GM12878 (cell line): ENCODE measurements at regions not wholly inside any gene's neighbourhood (a gene's known extent, or its start where the extent isn't known, plus 50 kb on each side); places are given as distances from the start of the nearest gene placed in this dataset.

Source experiments
- ATAC-seq: fragments of 200-7000 bp; cut with Tn5 transposase; 3 replicates; pipeline ENCODE4 v1.9.1; 2020; ENCODE audit warnings: mild to moderate bottlenecking, moderate library complexity
- BruUV-seq: library from RNA; stranded (reverse); fragments of 400-500 nt; replicated peaks from 2 replicates; lab custom pipeline; 2021; lab: Mats Ljungman, UMichigan
- CTCF ChIA-PET: fragments of 300-600 bp; sonication (Branson Sonifier 250); formaldehyde crosslinking; extraction: SDS; loops from one replicate; lab custom pipeline; 2021; ENCODE audit warnings: inconsistent platforms; lab: Yijun Ruan, JAX
- POLR2A ChIA-PET: fragments of 350-600 bp; formaldehyde crosslinking; extraction: SDS; loops from one replicate; lab custom pipeline; 2021; ENCODE audit warnings: inconsistent platforms; lab: Charles Lee
- RAD21 ChIA-PET: fragments of 300-600 bp; sonication (Branson Sonifier 250); formaldehyde crosslinking; loops from one replicate; lab custom pipeline; 2023; ENCODE audit warnings: antibody characterized with exemption; ENCODE audit not compliant: unreplicated experiment; lab: Charles Lee
- SMC1A ChIA-PET: fragments of 300-600 bp; sonication (Branson Sonifier 250); formaldehyde crosslinking; loops from one replicate; lab custom pipeline; 2023; ENCODE audit not compliant: unreplicated experiment, uncharacterized antibody; lab: Charles Lee
- DNase-seq: peaks from one replicate; pipeline ENCODE4 v3.0.0-alpha.2; 2011; ENCODE audit warnings: low read depth, low spot score
- FAIRE-seq: peaks from 3 replicates; lab custom pipeline; 2011; peaks lifted over from hg19 to GRCh38; lab: Jason Lieb, UNC
- H2AFZ ChIP-seq: 2 replicates; pipeline ENCODE4 v1.6.0; 2011; ENCODE audit warnings: low read depth, low read length, control low read depth; ENCODE audit not compliant: control insufficient read depth
- H3K27ac ChIP-seq: 2 replicates; pipeline ENCODE4 v1.5.1; 2011; ENCODE audit warnings: control low read depth; ENCODE audit not compliant: control insufficient read depth, insufficient read depth
- H3K27me3 ChIP-seq, 2 experiments: replicated peaks in 1 of 2; 2 replicates each; pipeline versions ENCODE4 v1.6.0 to v1.6.1; 2011; ENCODE audit warnings: low read length in 1 of 2; ENCODE audit not compliant: control insufficient read depth in 2 of 2, insufficient read depth in 2 of 2
- H3K36me3 ChIP-seq, 2 experiments: 2 replicates each; pipeline ENCODE4 v1.5.1; 2011; ENCODE audit warnings: low read length in 1 of 2; ENCODE audit not compliant: control insufficient read depth in 2 of 2, insufficient read depth in 2 of 2
- H3K4me1 ChIP-seq: 2 replicates; pipeline ENCODE4 v1.6.1; 2011; ENCODE audit warnings: mild to moderate bottlenecking, low read length, moderate library complexity, mixed read lengths; ENCODE audit not compliant: control insufficient read depth, insufficient read depth
- H3K4me2 ChIP-seq: 2 replicates; pipeline ENCODE4 v1.6.0; 2011; ENCODE audit warnings: control low read depth; ENCODE audit not compliant: control insufficient read depth, insufficient read depth
- H3K4me3 ChIP-seq: fragments of 200-600 bp; sonication (generic); 2 replicates; pipeline ENCODE4 v1.5.1; 2016
- H3K79me2 ChIP-seq: 2 replicates; pipeline ENCODE4 v1.6.0; 2011; ENCODE audit warnings: low read length; ENCODE audit not compliant: control insufficient read depth, insufficient read depth
- H3K9ac ChIP-seq: 2 replicates; pipeline ENCODE4 v1.8.0; 2011; ENCODE audit warnings: low read length, control low read depth, mixed read lengths; ENCODE audit not compliant: control insufficient read depth, insufficient read depth
- H3K9me3 ChIP-seq: replicated peaks from 3 replicates; pipeline ENCODE4 v1.5.1; 2011; ENCODE audit warnings: mild to moderate bottlenecking, low read length; ENCODE audit not compliant: control insufficient read depth, insufficient read depth
- H4K20me1 ChIP-seq: 2 replicates; pipeline ENCODE4 v1.6.0; 2011; ENCODE audit not compliant: control insufficient read depth, insufficient read depth
- HCFC1 ChIP-seq: fragments of 150-350 bp; IDR thresholded peaks from 2 replicates; pipeline ENCODE4 v1.6.1; 2014; ENCODE audit warnings: low read length
- IKZF2 ChIP-seq, 2 experiments: fragments of 450-650 bp; IDR thresholded peaks; 2 replicates each; pipeline ENCODE4 v1.6.1; 2017; ENCODE audit warnings: mild to moderate bottlenecking in 2 of 2, moderate library complexity in 2 of 2
- IRF4 ChIP-seq: IDR thresholded peaks from 2 replicates; pipeline ENCODE4 v1.6.1; 2011; ENCODE audit warnings: low read depth, low read length
- NBN ChIP-seq: fragments of 450-650 bp; IDR thresholded peaks from 2 replicates; pipeline ENCODE4 v1.6.1; 2016
- POLR2A ChIP-seq: IDR thresholded peaks from 2 replicates; pipeline ENCODE4 v1.6.1; 2011; ENCODE audit warnings: low read depth, mild to moderate bottlenecking, low read length
- SIN3A ChIP-seq: IDR thresholded peaks from 2 replicates; pipeline ENCODE4 v1.6.1; 2012; ENCODE audit warnings: low read depth, low read length, improper control_type of control experiment
- SP1 ChIP-seq: IDR thresholded peaks from one replicate; pipeline ENCODE4 v1.6.1; 2011; ENCODE audit warnings: low read depth, low read length
- WGBS: methylation state at CpG from one replicate; pipeline ENCODE4 v1.1.6; 2016; ENCODE audit warnings: low lambda C conversion rate; ENCODE audit not compliant: insufficient replicate concordance, insufficient coverage; ENCODE audit errors: missing lambda C conversion rate; 5-methylcytosine and 5-hydroxymethylcytosine counted together
- in situ Hi-C: fragments of 300-500 bp; cut with MboI; formaldehyde crosslinking; loops from 9 replicates; pipeline ENCODE4 v1.14.3; 2018; ENCODE audit warnings: mixed read lengths
- intact Hi-C: fragments of 100-400 bp; cut with micrococcal nuclease; formaldehyde crosslinking; loops from one replicate; pipeline ENCODE4 v1.14.2; 2022; ENCODE audit not compliant: unreplicated experiment
- TF ChIP-seq, protein P1 (sequence below): fragments of 450-650 bp; IDR thresholded peaks from 2 replicates; pipeline ENCODE4 v1.6.1; 2018; ENCODE audit warnings: borderline replicate concordance, mild to moderate bottlenecking; ENCODE audit not compliant: partially characterized antibody
- TF ChIP-seq, protein P2 (sequence below): IDR thresholded peaks from 2 replicates; pipeline ENCODE4 v1.6.1; 2011; ENCODE audit warnings: low read depth, mild to moderate bottlenecking, low read length, moderate library complexity, borderline replicate concordance; ENCODE audit errors: extremely low read depth

DNA sequence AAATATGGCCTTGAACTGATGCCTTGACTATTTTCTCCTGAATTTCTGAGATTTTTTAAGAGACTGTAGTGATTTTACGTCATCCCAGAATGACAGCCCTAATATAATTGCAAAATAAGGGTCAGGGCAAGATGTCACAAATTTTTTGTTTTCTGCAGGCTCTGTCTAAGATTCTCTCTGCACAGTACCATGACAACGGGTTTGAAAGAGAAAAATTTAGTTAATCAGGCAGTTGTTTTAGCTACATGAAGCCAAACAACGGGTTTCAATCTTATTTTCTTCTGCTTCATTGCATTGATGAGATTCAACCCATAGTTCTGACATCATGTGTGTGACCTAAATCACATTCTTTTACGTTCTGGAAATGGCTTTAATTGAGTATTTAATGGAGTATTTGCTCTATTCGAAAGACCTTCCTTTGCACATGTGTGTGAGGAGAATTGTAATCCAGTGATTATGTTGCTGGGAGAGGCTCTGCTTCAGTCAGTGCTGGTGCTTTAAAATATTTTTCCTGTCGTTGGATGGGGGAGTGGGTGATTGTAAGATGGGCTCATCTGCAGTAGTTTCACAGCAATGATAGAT, 118.0 kb upstream of the RHOBTB1 start:
- H3K4me1 ChIP-seq: no peaks in the 10 kb centered on the region
- no TSS peak for BruUV-seq
- 3% methylated on average over 6 of the region's 6 CpGs for WGBS
- no peak for TF ChIP-seq HCFC1
- TF ChIP-seq POLR2A: no peak
- TF ChIP-seq SP1: no peak
- TF ChIP-seq IKZF2 (IDR thresholded peaks at IDR 0.05): no peak
- TF ChIP-seq, protein P1, sequence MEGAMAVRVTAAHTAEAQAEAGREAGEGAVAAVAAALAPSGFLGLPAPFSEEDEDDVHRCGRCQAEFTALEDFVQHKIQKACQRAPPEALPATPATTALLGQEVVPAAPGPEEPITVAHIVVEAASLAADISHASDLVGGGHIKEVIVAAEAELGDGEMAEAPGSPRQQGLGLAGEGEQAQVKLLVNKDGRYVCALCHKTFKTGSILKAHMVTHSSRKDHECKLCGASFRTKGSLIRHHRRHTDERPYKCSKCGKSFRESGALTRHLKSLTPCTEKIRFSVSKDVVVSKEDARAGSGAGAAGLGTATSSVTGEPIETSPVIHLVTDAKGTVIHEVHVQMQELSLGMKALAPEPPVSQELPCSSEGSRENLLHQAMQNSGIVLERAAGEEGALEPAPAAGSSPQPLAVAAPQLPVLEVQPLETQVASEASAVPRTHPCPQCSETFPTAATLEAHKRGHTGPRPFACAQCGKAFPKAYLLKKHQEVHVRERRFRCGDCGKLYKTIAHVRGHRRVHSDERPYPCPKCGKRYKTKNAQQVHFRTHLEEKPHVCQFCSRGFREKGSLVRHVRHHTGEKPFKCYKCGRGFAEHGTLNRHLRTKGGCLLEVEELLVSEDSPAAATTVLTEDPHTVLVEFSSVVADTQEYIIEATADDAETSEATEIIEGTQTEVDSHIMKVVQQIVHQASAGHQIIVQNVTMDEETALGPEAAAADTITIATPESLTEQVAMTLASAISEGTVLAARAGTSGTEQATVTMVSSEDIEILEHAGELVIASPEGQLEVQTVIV: no peak
- no peak for TF ChIP-seq NBN
- TF ChIP-seq SIN3A: no peak
- no peak for TF ChIP-seq IRF4
- TF ChIP-seq, protein P2, sequence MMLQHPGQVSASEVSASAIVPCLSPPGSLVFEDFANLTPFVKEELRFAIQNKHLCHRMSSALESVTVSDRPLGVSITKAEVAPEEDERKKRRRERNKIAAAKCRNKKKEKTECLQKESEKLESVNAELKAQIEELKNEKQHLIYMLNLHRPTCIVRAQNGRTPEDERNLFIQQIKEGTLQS: no peak
- TF ChIP-seq, all 136 proteins: peak for 0
- H3K4me3 ChIP-seq: no peak overlapping the region
- intact Hi-C loops: no loop called here
- ChIA-PET SMC1A (no interaction called here), CTCF (no interaction called here), RAD21 (no interaction called here), POLR2A (no interaction called here)
- H3K9ac ChIP-seq: no peak overlapping the region
- DNase-seq (no peak), FAIRE-seq (no peak), ATAC-seq (no peak)
- no peak overlapping the region for H3K4me2 ChIP-seq
- H4K20me1 ChIP-seq: no peaks in the 10 kb centered on the region
- no peaks in the 10 kb centered on the region for H3K9me3 ChIP-seq
- no peaks in the 10 kb centered on the region for H3K36me3 ChIP-seq
- no peak overlapping the region for H3K27ac ChIP-seq
- no peaks in the 10 kb centered on the region for H3K79me2 ChIP-seq
- no peaks in the 10 kb centered on the region for H3K27me3 ChIP-seq
- in situ Hi-C loops: no loop called here
- no peak overlapping the region for H2AFZ ChIP-seq
